Astrocyte of the cerebellum (primary cell): ENCODE measurements at regions not wholly inside any gene's neighbourhood (a gene's known extent, or its start where the extent isn't known, plus 50 kb on each side); places are given as distances from the start of the nearest gene placed in this dataset.
"Not testable (repeated sequence)": the region's sequence is repeated elsewhere in the genome, so short reads cannot be mapped to it uniquely, and the experiment has no call there.

Experiments used
- DNase-seq: peaks from one replicate; pipeline ENCODE4 v3.0.0-alpha.2; 2011; ENCODE audit warnings: low read depth
- H3K4me3 ChIP-seq: 2 replicates; pipeline ENCODE4 v1.5.1; 2011; ENCODE audit warnings: mild to moderate bottlenecking, low read depth, low read length, moderate library complexity
- in situ Hi-C: cut with HindIII; loops from 2 replicates; pipeline ENCODE4 v1.10.0; 2017; ENCODE audit warnings: low sequenced_read_pairs
- TF ChIP-seq, protein P1 (sequence below): IDR thresholded peaks from 2 replicates; pipeline ENCODE4 v1.5.1; 2012; ENCODE audit warnings: low read length, low read depth, moderate library complexity, mild to moderate bottlenecking; ENCODE audit errors: missing control alignments

DNA sequence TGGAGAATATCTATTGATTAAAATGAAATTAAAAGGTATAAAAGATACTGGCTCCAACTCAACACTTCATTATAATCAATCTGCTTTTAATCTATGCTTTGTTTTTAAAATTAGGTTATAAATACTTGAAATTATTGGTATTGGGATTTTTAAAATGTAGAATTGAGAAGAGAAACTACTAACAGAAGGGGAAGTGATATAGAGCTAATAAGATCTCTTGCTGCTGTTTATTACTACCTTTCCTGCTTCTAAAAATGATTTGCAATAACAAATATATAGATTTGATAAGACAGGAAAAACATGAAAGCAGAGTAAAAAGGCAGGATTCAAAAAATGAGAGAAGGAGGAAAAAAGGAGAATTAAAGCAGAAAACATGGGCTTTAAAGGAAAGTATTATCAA is 209.3 kb upstream of the NREP start:
- DNase-seq = no peak
- H3K4me3 ChIP-seq = no peak overlapping the region
- in situ Hi-C loops = no loop called here
- TF ChIP-seq, protein P1, sequence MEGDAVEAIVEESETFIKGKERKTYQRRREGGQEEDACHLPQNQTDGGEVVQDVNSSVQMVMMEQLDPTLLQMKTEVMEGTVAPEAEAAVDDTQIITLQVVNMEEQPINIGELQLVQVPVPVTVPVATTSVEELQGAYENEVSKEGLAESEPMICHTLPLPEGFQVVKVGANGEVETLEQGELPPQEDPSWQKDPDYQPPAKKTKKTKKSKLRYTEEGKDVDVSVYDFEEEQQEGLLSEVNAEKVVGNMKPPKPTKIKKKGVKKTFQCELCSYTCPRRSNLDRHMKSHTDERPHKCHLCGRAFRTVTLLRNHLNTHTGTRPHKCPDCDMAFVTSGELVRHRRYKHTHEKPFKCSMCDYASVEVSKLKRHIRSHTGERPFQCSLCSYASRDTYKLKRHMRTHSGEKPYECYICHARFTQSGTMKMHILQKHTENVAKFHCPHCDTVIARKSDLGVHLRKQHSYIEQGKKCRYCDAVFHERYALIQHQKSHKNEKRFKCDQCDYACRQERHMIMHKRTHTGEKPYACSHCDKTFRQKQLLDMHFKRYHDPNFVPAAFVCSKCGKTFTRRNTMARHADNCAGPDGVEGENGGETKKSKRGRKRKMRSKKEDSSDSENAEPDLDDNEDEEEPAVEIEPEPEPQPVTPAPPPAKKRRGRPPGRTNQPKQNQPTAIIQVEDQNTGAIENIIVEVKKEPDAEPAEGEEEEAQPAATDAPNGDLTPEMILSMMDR = no peak

DNA sequence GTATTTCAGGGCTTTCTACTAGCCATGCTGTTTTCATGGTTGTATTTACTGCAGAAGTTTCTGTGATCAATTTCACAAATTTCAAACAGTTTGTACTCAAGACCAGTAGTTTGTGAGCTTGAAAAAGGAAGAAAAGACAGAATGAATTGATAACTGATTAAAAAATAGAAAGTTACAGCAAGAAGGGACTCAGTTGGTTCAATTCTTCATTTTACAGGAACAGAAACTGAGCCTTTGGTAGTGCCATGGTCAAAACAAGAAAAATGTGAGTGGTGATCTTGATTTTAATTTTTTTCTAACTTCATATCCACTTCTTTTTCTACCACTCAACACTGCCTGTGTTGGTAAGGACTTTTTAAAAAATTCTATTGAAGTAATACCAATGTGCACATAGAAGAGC is 206.6 kb upstream of the NREP start:
- in situ Hi-C loops = no loop called here
- DNase-seq = no peak
- TF ChIP-seq, protein P1 = no peak
- no peak overlapping the region for H3K4me3 ChIP-seq

DNA sequence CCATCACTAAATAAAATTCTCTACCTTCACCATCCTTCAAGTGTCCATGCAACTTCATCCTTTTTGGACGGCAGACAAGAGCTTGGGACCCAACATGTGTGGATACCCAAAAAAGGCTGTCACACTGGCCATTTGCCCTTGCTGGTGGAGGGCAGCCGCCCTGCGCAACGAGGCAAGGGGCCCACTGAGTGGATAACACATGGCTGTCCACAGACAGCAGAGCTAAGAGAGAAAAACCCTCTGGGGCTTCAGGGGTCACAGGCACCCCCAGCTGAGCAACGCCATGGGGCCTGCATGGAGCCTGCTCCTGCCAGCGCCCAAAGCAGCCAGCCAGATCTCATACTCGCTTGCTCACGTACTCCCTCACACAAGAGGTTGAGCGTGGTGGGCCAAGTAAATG is 205.9 kb upstream of the NREP start:
- TF ChIP-seq, protein P1 = no peak
- no peak overlapping the region for H3K4me3 ChIP-seq
- in situ Hi-C loops = no loop called here
- no peak for DNase-seq

DNA sequence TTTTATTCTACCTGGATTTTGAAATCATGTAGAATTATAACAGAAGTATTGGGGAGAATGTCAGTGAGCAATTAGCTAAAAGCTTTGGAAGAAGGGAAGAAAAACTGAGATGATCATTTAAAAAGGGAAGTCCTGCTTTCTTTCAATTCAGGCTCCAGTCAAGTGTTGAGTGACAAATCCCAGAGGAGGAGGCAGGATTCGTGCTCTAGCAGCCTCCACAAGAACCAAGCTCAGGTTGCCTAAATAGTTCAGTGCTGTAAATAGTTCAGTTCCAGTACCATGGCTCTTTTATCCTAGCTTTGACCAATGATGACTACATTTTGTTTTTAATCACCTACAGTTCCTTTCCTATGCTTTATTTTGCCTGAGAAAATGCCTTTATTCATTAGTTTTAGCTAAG is 204.9 kb upstream of the NREP start:
- TF ChIP-seq, protein P1 = no peak
- in situ Hi-C loops = no loop called here
- no peak overlapping the region for H3K4me3 ChIP-seq
- DNase-seq = no peak

DNA sequence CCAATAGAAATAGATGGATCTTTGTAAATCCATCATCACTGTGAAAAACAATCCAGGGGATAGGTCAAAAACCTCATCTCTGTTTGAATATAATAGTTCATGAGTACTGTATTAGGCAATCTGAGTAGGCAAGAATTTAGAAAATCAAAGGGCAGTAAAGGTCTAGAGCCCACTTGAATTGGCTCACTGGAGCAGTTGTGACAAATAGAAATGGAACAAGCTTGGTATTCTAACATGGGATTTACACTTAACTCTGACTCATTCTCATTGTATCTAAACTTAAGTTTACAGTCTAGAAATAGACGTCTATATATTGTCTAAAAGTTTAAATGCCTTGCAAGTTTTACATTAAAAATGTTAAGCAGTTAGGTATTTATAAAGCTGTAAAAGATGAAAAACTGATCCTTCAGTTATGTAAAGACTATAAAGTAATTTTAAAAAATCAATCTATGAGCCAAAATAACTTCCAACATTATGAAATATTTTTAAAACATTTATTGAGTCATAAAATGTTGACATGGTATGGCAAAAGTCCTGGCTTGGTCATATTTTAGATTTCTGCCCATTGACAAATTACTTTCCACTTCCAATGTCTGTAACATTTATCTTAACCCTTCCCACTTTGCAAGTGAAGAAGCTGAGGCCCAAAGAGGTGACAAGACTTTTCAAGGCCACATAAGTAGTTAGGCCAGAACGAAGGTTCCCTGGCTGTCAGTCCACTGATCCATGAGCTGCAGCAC is 203.7 kb upstream of the NREP start:
- TF ChIP-seq, protein P1 = no peak
- in situ Hi-C loops = no loop called here
- H3K4me3 ChIP-seq = no peak overlapping the region
- no peak for DNase-seq

DNA sequence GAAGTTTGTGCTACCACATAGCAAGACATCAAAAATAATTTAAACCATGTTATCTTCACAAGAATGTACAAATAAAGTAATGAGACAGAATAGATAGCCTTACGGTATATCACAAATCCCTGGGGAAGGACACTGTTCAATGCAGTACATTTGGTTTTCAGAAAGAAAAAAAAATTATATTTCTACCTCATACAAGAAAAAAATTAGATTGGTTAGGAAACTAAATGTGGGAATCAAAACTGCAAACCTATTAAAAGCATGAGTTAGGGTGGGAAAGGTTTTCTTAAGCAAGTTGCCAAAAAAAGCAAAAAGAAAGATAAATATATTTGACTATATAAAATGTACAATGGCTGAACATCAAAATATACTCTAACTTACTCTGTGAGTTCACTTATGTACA is 201.9 kb upstream of the NREP start:
- H3K4me3 ChIP-seq = no peak overlapping the region
- TF ChIP-seq, protein P1 = no peak
- in situ Hi-C loops = no loop called here
- DNase-seq = no peak

DNA sequence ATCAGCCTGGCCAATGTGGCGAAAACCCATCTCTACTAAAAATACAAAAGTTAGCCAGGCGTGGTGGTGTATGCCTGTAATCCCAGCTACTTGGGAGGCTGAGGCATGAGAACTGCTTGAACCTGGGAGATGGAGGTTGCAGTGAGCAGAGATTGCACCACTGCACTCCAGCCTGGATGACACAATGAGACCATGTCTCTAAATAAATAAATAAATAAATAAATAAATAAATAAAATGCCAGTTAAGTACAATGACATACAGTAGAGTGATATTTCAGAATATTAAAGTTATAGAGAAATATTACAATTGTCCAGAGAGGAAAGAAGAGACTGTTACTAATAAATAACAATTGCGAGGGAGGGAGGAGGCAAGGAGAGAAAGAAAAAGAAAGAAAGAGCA is 199.8 kb upstream of the NREP start:
- DNase-seq, H3K4me3 ChIP-seq, in situ Hi-C loops: not testable (repeated sequence)
